Spleen (tissue), 7 donors: ENCODE measurements at regions not wholly inside any gene's neighbourhood (a gene's known extent, or its start where the extent isn't known, plus 50 kb on each side); places are given as distances from the start of the nearest gene placed in this dataset.

Source experiments
- POLR2A ChIP-seq, 3 donors: fragments of 450-650 bp; IDR thresholded peaks; one replicate each; pipeline ENCODE4 v1.5.1; 2017; ENCODE audit warnings: antibody characterized with exemption in 3 of 3, mild to moderate bottlenecking in 1 of 3
- TF ChIP-seq, protein P1 (sequence below), 11 experiments: fragments of 200-600 bp in 7 of 11; fragments of 450-650 bp in 4 of 11; sonication (generic) in 4 of 11; IDR thresholded peaks in 8 of 11; conservative IDR thresholded peaks in 3 of 11; 1 replicate in 7 of 11; 2 replicates in 4 of 11; pipeline versions ENCODE4 v1.4.0 to v1.8.0; 2016 to 2021; ENCODE audit warnings: antibody characterized with exemption in 11 of 11, inconsistent platforms in 4 of 11, mild to moderate bottlenecking in 1 of 11
- donor health status: DM: no; HTN: no; CAD: no; lungs with moderate emphysema.
- donor health status: DM: no; HTN: no; CAD: no.
- donor health status: DM: no; HTN: no; CAD: no.

DNA sequence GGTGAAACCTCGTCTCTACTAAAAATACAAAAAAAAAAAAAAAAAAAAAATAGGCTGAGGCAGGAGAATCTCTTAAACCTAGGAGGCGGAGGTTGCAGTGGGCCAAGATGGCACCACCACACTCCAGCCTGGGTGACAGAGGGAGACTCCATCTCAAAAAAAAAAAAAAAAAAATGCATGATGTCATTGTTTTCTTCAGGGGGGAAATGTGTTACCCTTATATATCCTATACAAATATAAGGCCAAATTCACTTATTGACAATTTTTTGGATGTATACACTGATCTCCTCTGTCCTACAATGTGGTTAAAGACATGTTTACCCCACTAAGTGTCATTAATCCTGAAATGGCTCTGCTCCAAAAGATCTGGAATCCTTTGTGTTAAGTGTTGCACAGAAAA lies 73.1 kb downstream of the TPBG start:
- TF ChIP-seq, protein P1, sequence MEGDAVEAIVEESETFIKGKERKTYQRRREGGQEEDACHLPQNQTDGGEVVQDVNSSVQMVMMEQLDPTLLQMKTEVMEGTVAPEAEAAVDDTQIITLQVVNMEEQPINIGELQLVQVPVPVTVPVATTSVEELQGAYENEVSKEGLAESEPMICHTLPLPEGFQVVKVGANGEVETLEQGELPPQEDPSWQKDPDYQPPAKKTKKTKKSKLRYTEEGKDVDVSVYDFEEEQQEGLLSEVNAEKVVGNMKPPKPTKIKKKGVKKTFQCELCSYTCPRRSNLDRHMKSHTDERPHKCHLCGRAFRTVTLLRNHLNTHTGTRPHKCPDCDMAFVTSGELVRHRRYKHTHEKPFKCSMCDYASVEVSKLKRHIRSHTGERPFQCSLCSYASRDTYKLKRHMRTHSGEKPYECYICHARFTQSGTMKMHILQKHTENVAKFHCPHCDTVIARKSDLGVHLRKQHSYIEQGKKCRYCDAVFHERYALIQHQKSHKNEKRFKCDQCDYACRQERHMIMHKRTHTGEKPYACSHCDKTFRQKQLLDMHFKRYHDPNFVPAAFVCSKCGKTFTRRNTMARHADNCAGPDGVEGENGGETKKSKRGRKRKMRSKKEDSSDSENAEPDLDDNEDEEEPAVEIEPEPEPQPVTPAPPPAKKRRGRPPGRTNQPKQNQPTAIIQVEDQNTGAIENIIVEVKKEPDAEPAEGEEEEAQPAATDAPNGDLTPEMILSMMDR (IDR thresholded peaks at IDR 0.05 in 8 of 11, conservative IDR thresholded peaks at IDR 0.05 in 3 of 11) = no peak
- no peak for TF ChIP-seq POLR2A (IDR thresholded peaks at IDR 0.05)
